Gastroesophageal sphincter (tissue), 3 donors: ENCODE measurements at regions not wholly inside any gene's neighbourhood (a gene's known extent, or its start where the extent isn't known, plus 50 kb on each side); places are given as distances from the start of the nearest gene placed in this dataset.

Experiments used
- EP300 ChIP-seq: sonication (generic); formaldehyde crosslinking; IDR thresholded peaks from one replicate; pipeline ENCODE4 v1.6.1; 2017; ENCODE audit warnings: antibody characterized with exemption, mild to moderate bottlenecking
- TF ChIP-seq, protein P1 (sequence below), 4 experiments: fragments of 200-600 bp in 2 of 4; fragments of 450-650 bp in 2 of 4; sonication (generic) in 1 of 4; IDR thresholded peaks; one replicate each; pipeline ENCODE4 v1.5.1; 2017 to 2019; ENCODE audit warnings: antibody characterized with exemption in 4 of 4, mild to moderate bottlenecking in 2 of 4, moderate library complexity in 2 of 4

DNA sequence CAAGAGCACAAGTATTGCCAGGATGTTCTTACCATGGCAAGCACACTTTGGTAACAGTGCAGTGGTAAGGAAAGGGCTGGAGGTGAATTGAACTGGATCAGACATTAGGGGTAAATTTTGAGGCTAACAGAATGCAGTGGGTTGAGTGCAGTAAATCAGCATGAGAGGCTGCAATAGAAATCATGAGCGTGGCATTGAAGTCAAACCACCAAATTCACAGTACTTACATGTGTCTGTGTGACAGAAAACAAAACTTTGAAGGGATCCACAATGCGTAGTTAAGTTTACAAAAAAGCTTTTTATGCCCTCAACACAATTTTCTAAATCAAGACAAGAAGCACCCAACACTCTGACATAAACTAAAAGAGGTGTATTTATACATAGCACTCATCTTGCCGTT lies 428.0 kb upstream of the ARHGEF26 start:
- TF ChIP-seq, protein P1, sequence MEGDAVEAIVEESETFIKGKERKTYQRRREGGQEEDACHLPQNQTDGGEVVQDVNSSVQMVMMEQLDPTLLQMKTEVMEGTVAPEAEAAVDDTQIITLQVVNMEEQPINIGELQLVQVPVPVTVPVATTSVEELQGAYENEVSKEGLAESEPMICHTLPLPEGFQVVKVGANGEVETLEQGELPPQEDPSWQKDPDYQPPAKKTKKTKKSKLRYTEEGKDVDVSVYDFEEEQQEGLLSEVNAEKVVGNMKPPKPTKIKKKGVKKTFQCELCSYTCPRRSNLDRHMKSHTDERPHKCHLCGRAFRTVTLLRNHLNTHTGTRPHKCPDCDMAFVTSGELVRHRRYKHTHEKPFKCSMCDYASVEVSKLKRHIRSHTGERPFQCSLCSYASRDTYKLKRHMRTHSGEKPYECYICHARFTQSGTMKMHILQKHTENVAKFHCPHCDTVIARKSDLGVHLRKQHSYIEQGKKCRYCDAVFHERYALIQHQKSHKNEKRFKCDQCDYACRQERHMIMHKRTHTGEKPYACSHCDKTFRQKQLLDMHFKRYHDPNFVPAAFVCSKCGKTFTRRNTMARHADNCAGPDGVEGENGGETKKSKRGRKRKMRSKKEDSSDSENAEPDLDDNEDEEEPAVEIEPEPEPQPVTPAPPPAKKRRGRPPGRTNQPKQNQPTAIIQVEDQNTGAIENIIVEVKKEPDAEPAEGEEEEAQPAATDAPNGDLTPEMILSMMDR (IDR thresholded peaks at IDR 0.05) = no peak
- no peak for TF ChIP-seq EP300
